Fibroblast of skin of right biceps (primary cell): ENCODE measurements at regions not wholly inside any gene's neighbourhood (a gene's known extent, or its start where the extent isn't known, plus 50 kb on each side); places are given as distances from the start of the nearest gene placed in this dataset.
"Not testable (repeated sequence)": the region's sequence is repeated elsewhere in the genome, so short reads cannot be mapped to it uniquely, and the experiment has no call there.

ENCODE experiments used
- DNase-seq: peaks from one replicate; pipeline ENCODE4 v3.0.0-alpha.2; 2013

DNA sequence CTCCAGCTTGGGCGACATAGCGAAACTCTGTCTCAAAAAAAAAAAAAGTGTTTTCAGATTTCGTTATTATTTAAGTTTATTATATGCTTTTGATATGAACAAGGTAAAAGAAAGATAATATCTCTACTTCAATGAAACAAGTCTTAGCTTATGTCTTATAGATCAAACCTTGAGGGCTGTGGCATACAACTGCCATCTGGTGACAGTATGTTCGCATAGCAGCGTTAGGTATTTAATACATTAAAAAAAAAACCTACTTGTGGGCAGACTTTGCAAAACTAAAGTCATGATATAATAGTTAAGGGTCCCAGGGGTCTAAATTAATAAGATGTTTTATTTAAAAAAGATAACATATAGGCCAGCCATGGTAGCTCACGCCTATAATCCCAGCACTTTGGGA lies 161.2 kb upstream of the AMOT start:
- peak; percentile 0 for DNase-seq

DNA sequence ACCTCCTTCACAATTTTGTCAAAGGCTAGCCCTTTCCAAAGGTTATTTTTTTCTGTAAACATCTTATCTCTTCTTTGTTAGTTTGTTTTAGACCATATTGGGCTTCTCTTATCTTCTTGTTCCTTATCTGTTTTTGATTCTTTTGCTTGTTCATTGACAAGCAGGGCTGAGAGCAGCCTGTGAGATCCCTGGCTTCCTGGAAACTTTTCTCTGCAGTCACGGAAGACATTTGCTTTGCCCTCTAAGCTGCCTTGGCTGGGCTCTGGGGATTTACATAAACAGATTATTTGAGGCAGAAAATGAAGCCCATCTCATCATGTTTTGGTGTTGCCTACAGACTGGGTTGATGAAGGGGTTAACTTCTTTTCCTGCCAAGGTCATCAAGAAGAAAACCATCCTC lies 157.4 kb upstream of the AMOT start:
- no peak for DNase-seq

DNA sequence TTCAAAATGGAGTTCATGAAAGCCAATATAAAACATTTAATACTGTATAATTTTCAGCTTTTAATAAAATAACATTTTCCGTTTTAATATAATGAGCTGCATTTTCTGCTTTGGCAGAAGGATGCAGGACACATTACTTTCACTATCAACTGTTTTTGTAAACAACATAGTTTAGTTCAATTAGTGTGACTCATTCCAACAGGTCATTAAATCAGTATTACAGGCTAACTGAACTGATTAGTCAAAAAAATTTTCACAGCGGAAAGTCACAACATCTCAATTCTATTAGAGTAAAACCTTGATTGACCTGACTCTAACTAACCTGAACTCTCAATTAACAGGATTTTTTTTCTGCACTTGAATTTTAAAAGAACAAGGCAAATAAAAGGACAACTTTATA lies 151.2 kb upstream of the AMOT start:
- DNase-seq, result no peak

DNA sequence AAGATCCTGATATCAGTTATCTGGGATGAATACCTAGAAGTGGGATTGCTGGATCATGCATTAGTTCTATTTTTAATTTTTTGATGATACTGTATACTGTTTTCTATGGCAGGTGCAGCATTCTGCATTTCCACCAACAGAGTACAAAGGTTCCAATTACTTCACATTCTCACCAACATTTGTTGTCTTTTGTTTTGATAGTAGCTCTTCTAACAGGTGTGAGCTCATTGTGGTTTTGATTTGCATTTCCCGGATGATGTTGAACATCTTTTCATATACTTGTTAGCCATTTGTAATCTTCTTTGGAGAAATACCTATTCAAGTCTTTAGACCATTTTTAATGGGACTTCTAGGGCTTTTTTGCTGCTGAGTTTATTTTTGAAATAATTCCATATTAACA lies 139.2 kb upstream of the AMOT start:
- no peak for DNase-seq

DNA sequence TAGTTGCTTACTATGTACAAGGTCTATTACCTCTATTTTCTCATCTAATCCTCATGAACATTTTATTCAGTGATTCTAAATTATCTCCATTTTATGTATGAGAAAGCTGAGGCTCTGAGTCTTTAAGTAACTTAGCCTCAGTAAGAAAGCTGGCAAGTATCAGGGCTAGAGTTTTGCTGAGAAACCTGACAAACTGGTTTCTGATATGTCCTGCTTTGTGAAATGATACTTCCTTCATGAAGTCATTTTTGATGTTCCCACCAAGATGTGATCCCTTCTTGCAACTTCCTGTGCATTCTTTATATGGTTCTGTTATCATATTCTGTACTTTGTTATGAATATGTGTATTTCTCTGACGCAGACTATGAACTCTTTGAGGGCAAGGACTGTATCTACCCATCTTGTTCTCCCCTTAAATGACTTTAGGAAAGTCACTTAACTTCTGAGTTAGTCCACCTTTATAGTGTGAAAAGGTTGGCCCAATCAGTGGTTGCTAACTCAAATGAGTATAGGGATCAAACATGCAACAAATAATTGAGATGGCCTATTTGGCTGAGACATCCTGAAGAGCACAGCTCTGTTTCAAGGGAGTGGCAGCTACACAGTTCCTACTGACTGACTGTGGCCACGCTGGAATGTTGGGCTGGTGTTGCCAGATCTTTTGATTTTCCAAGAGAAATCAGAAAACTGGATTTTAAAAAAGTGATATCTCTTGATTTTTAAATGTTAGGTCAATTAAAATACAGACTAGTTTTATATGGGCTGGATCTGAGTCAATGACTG lies 127.9 kb upstream of the AMOT start:
- DNase-seq, result no peak

DNA sequence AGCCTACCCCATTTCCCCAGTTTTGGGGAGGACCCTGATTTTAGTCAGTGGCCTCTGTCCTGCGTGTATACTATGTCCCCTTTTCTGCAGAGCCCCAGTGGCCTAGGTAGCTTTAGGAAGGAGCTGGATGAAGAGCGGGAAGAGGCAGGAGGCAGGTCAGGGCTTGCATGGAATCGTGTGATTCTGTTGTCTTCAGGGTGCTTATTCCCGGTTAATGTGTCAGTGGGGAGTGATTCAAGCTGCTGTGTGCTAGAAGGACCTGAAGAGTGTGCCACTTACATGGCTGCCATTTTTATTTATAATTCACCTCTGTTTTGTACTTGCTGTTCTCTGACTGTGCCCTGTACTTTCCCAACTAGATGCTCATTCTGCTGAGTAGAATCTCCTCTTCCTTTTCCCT lies 127.3 kb upstream of the AMOT start:
- DNase-seq, result no peak

DNA sequence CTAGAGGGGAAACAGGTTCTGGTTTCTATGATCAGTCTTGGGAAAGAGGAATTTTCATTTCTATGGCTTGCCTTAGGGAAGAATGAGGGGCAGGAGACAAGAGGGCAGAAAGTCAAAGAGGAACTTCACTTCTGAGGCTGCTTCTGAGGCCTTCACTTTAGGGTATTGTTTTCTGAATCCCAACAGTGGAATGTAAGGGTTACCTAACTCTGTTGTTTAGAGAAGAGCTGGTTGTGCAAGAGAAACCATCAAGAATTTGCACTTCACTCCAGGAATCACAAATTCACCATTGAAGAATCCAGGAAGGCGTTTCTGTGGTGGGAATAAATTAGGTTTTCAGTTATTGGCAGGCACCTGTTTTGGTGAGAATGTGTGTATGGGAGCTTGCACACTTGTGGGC lies 126.7 kb upstream of the AMOT start:
- peak; percentile 18 for DNase-seq

DNA sequence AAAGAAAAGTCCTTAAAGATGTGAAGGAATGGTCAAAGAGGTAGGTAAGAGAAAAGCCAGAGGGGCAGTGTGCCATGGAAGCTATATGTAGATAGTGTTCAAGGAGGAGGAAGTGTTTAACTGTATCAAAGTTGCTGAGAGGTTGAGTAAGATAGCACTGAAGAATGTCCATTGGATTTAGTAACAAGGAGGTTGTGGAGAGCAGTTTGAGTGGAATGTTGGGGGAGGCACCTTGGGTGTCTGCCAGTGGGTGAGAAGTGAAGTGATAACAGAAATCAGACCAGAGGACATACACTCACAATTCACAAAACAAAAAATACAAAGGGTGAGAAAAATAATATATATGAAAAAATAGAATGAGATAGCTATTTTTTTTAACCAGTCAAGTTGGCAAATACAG lies 121.3 kb upstream of the AMOT start:
- peak; percentile 42 for DNase-seq

DNA sequence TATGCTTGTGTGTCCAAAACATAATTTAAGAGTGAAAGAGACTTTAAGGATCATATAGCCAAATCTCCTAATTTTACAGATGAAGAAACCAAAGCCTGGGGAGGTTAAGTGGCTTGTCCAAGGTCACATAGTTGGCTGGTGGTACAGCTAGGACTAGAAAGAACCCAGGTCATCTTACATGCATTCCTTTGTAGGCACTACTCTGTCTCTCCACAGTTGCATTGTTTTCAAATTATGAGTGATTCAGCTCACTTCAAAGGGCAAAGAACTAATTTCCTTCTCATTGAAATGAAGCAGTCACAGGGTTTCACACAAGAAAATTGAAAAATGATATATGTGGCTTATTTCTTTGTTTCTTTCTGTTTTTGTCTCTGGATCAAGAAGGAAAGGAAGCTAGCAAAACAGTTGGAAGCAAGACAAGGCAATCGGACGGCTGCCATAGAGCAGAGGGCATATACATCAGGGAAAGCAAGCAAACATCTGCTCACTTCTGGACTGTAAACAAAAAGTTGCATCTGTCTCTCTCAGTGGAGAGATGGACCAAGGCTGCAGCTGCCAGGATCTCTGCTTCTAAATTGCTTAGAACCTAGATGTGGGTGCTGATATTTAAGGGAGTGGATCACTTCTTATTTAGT lies 107.5 kb upstream of the AMOT start:
- DNase-seq, result no peak

DNA sequence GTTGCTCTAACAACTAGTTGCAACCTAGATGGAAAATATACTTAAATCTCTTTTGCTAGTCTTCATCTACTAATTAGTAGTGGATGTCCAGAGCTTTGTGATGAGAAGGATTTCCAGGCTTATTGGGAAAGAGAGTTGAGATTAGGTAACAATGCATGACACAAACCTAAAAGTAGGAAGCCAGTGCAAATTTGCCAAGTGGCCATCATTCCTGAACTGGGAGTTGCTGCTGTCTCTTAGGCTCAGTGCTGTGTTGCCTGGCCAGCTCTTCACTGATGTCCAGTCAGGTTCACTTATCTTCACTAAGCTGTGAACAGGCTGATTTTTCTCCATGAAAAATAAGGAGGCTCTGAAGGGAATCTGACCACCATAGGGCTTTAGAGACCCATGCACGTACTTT lies 105.6 kb upstream of the AMOT start:
- no peak for DNase-seq

DNA sequence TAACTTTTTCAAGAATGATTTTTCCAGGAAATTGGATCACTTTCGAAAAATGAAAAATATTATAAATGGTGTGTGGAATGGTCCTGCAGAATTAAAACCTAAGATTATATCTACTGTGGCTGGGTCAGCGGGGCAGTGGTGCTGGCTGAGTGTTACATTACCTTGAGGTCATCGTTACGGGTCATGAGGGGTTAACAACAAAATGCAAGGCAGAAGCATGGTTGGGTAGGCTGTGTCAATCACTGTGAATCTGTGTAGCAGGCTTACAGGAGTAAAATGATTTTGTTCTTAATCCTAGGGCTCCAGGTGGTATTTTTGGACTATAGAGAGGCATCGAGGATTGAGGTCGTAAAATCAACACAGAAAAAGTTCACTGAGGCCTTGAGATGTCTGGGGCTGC lies 105.2 kb upstream of the AMOT start:
- no peak for DNase-seq

DNA sequence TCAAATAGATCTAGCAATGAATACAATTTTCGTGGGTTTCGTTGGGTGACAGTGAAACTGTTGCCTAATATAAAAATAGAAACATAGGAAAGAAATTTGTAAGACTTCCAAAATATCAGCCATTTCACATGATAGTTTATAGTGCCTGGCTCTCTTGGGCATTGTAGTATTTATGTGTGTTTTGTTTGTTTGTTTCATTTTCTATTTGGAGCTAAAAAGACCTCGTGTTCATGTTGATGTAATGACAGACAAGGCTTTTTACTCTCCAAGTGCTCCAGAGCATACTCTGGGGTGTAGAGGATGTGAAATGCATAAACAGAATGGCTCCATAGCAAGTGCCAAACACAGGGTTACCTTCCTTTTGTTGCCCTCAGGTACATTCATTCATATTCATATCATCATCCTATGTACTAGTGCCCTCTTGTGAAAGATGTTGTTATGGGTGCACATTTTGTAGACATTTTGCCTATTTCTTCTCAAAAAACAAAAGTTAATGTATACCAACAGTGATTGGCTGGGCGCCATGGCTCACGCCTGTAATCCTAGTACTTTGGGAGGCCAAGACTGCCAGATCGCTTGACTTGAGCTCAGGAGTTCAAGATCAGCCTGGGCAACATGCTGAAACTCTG lies 100.7 kb upstream of the AMOT start:
- peak; percentile 0 for DNase-seq

DNA sequence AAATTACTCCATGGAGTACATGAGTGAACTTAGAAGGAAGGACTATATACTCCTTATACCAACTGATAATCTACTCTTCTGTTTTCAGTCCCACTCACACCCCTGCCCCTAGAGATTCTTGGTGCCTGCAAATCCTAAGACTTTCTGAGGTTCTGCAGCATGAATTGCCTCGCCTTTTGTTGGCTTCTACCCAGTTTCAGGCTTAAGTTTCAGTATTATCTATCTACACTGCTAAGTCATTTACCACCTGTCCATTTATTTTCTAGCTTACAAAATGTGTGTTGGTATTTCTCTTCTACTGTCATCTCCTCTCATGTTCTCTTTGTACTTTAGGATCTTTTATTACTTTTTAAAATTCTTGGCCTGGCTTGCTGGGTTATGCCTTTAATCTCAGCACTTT lies 94.4 kb upstream of the AMOT start:
- DNase-seq, result no peak

DNA sequence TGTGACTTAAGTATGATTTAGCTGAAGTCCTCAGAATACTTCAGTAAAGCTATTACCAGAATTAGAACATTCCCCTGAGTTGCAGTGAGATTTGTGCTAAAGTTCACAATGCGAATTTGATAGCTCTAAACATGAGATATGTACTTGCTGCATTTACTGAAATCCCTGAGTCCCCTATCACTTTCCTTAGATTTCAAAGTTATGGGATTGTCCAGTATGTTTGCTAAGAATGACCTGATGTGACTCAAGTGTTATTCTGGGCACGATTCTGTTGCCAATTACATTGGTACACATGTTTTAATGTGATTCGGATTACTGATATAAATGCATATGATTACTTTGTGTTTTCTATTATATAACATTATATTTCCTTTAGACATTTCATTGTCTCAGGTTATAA lies 91.3 kb upstream of the AMOT start:
- no peak for DNase-seq

DNA sequence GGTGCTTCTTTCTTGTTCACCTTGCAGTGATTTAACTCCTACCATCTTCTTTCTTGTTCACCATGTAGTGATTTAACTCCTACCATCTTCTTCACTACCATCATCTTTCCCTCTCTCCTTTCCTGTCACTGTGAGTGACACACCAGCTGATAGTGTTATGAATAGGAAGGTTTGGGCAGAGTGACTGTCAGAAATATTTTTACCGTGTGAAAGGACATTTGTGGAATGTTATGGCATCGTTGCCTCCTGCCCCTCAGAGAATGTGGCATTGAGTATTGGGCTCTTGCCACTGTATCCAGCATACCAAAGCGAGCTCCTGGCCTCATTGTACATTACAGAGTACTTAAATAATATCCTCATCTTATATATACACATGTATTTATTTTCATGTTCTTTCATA lies 90.8 kb upstream of the AMOT start:
- DNase-seq, result no peak

DNA sequence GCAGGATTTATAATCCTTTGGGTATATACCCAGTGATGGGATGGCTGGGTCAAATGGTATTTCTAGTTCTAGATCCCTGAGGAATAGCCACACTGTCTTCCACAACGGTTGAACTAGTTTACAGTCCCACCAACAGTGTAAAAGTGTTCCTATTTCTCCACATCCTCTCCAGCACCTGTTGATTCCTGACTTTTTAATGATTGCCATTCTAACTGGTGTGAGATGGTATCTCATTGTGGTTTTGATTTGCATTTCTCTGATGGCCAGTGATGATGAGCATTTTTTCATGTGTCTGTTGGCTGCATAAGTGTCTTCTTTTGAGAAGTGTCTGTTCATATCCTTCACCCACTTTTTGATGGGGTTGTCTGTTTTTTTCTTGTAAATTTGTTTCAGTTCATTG lies 82.8 kb upstream of the AMOT start:
- DNase-seq, result not testable (repeated sequence)

DNA sequence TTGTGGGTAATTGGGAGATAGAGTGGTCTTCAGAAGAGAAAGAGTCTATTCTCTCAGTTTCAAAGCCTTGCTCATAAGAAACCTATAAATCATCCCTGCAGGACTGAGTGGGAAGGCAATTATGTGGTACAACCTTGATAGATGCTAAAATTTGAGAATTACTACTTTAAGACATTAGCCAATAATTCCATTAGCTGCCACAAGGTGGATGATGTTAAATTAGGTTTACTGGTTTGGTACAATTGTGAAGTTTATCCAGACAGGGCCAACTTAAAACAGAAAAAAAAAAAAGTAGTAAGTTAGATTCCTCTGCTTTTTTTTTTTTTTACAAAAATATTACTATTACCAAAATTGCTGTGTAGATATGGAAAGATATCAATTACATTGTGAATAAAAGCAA lies 73.2 kb upstream of the AMOT start:
- no peak for DNase-seq

DNA sequence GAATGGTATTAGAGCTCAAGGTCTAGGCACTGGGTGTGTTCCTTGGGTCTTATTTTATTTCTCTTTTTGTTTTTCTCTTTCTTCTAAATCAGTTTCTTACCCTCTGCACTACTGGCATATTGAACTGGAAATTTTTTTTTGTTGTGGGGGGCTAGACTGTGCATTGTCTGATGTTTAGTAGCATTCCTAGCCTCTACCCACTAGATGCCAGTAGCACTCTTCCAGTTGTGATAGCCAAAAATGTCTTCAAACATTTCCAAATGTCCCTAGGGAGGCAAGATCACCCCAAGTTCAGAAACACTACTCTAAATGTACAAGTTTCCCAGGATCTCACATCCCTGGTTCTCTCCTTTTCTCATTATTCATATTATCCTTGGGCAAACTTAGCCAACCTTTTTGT lies 69.8 kb upstream of the AMOT start:
- DNase-seq, result no peak

DNA sequence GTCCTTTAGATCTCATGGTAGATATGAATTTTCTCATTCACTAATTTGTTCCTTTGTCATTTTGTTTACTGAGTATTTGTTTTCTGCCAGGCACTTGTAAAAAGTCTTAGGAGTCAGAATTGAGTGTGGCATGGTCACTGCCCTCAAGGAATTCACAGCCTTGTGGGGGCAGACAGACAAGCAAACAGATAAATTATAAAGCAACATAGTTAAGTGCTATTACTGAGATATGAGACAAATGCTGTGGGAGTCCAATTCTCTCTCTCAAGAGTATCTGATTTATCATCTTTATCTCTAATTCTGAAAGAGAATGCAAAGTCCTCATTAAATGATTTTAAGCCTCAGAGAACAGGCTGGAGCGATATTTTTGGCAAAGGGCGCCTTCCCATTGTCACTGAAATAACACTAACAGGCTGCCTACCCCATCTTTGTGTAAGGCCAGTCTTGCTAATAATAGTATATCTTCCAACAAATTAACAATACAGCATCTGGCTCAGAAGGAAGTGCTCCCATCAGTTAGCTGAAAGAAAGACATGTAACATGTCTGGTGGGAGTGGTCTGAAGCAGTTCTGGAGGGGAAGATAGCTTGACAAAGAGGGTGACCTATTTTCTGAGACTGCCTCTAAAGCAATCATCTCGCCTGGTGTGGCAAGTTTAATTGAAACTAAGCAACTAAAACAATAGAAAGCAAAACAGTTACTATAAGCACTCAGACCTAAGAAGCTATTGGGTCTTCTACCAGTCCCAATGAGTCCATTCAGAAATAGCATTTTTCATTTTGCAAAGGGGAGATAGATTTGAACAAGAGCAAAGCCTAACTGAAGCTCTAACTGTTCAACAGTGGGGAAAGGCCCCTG lies 61.5 kb upstream of the AMOT start:
- DNase-seq, result no peak

DNA sequence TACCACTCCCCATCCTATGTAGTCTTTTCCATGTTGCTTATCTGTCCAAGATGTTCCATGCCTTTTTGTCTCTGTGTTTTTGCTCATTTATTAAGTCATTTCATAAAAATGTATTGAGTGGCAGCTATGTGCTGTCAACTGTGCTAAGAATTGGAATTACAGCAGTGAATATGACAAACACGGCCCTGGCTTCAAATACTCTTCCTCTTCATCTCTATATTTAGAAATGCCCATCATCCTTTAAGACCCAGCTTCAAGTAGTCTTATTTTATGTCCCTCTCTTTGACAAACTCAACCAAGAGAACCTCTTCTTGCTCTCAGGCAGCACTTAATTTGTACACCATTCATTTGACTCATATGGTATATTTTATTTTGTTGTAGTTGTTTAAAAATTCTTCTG lies 55.4 kb upstream of the AMOT start:
- no peak for DNase-seq
